Lung (tissue), 11 donors: ENCODE measurements at regions not wholly inside any gene's neighbourhood (a gene's known extent, or its start where the extent isn't known, plus 50 kb on each side); places are given as distances from the start of the nearest gene placed in this dataset.

Experiments used
- ATAC-seq: fragments of 200-7000 bp; cut with Tn5 transposase; one replicate; pipeline ENCODE4 v1.9.1; 2020; ENCODE audit warnings: moderate number of reproducible peaks; ENCODE audit not compliant: insufficient read depth, low FRiP score
- DNase-seq, 3 donors: peaks; one replicate each; pipeline ENCODE4 v3.0.0-alpha.2; 2013 to 2017
- H3K27ac ChIP-seq, 2 donors: one replicate each; pipeline ENCODE4 v1.5.1; 2013; ENCODE audit warnings: mild to moderate bottlenecking in 2 of 2, moderate library complexity in 2 of 2, control low read depth in 1 of 2, inconsistent platforms in 1 of 2, low read depth in 1 of 2, low read length in 1 of 2
- H3K27me3 ChIP-seq, 3 donors: one replicate each; pipeline ENCODE4 v1.5.1; 2013; ENCODE audit warnings: low read length in 2 of 3; ENCODE audit not compliant: control insufficient read depth in 3 of 3, insufficient read depth in 3 of 3
- H3K36me3 ChIP-seq, 4 donors: one replicate each; pipeline ENCODE4 v1.5.1; 2013; ENCODE audit warnings: low read length in 4 of 4, mild to moderate bottlenecking in 1 of 4, moderate library complexity in 1 of 4; ENCODE audit not compliant: control insufficient read depth in 4 of 4, insufficient read depth in 4 of 4
- H3K4me1 ChIP-seq, 5 donors: one replicate each; pipeline ENCODE4 v1.5.1; 2013; ENCODE audit warnings: low read length in 5 of 5, mild to moderate bottlenecking in 2 of 5, moderate library complexity in 1 of 5; ENCODE audit not compliant: control insufficient read depth in 5 of 5, insufficient read depth in 5 of 5
- H3K4me3 ChIP-seq: one replicate; pipeline ENCODE4 v1.5.1; 2013; ENCODE audit warnings: mild to moderate bottlenecking, control low read depth, moderate library complexity
- H3K9ac ChIP-seq, 2 donors: one replicate each; pipeline ENCODE4 v1.5.1; 2013; ENCODE audit warnings: low read length in 2 of 2, control low read depth in 1 of 2; ENCODE audit not compliant: insufficient read depth in 1 of 2
- H3K9me3 ChIP-seq, 4 donors: one replicate each; pipeline ENCODE4 v1.5.1; 2013; ENCODE audit warnings: low read length in 3 of 4, mild to moderate bottlenecking in 1 of 4, moderate library complexity in 1 of 4; ENCODE audit not compliant: control insufficient read depth in 4 of 4, insufficient read depth in 3 of 4
- WGBS, 2 donors: extraction: QIAGEN DNeasy Blood & Tissue Kit; methylation state at CpG; one replicate each; pipeline ENCODE4 v1.1.7; 2013; 5-methylcytosine and 5-hydroxymethylcytosine counted together
- TF ChIP-seq, protein P1 (sequence below): IDR thresholded peaks from 2 replicates; pipeline ENCODE4 v1.5.1; 2012; ENCODE audit warnings: mild to moderate bottlenecking; ENCODE audit errors: control extremely low read depth, extremely low read depth
- donor health status: control.
- donor health status: control.
- donor health status: Bipolar disorder and iron deficiency.
- donor health status: healthy.
- donor health status: DM: yes; HTN: yes; CAD: no.

DNA sequence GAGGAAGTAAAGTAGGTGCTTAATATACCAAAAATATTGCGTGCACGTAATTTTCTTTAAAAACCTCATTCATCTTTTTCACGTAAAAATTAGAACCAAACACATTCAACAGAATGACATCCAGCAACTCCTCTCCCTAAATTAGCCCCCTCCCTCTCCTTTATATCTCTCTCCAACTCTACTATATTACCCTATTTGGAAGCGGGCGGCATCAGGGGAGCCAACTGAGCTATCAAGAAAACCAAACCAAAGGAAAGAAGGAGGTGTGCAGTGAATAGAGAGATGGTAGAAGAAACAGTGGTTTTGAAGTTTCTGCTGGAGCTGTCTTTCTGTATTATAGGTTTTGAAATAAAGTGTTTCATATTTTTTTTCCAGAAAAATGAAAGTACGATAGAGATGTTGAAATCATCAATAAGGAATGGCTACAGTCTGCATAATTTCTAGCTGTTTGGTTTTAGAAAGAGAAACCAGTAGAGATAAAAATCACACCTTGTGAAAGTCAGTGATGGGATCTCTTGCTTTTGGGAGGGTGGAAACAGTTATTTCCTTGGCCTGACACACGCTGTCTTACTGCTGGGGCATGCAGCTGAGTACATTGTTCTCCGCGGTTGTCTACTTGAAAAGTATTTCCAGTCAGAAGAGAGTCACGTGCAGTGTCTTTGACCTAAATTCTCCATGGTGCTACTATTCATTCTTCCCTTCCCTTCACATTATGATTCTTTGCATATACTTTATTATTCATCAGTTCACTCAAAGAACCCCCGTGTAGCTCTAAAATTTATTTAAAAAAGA is 94.1 kb upstream of the WDR17 start:
- Histone ChIP-seq H3K27ac (no peak overlapping the region), H3K4me1 (no peaks in the 10 kb centered on the region), H3K27me3 (no peaks in the 10 kb centered on the region), H3K9ac (no peak overlapping the region), H3K36me3 (no peaks in the 10 kb centered on the region), H3K9me3 (no peaks in the 10 kb centered on the region), H3K4me3 (no peak overlapping the region)
- TF ChIP-seq, protein P1, sequence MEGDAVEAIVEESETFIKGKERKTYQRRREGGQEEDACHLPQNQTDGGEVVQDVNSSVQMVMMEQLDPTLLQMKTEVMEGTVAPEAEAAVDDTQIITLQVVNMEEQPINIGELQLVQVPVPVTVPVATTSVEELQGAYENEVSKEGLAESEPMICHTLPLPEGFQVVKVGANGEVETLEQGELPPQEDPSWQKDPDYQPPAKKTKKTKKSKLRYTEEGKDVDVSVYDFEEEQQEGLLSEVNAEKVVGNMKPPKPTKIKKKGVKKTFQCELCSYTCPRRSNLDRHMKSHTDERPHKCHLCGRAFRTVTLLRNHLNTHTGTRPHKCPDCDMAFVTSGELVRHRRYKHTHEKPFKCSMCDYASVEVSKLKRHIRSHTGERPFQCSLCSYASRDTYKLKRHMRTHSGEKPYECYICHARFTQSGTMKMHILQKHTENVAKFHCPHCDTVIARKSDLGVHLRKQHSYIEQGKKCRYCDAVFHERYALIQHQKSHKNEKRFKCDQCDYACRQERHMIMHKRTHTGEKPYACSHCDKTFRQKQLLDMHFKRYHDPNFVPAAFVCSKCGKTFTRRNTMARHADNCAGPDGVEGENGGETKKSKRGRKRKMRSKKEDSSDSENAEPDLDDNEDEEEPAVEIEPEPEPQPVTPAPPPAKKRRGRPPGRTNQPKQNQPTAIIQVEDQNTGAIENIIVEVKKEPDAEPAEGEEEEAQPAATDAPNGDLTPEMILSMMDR, result no peak
- ATAC-seq (no peak), DNase-seq (no peak)
- 66 to 67% methylated on average over 11 of the region's 11 CpGs for WGBS, 2 donors

DNA sequence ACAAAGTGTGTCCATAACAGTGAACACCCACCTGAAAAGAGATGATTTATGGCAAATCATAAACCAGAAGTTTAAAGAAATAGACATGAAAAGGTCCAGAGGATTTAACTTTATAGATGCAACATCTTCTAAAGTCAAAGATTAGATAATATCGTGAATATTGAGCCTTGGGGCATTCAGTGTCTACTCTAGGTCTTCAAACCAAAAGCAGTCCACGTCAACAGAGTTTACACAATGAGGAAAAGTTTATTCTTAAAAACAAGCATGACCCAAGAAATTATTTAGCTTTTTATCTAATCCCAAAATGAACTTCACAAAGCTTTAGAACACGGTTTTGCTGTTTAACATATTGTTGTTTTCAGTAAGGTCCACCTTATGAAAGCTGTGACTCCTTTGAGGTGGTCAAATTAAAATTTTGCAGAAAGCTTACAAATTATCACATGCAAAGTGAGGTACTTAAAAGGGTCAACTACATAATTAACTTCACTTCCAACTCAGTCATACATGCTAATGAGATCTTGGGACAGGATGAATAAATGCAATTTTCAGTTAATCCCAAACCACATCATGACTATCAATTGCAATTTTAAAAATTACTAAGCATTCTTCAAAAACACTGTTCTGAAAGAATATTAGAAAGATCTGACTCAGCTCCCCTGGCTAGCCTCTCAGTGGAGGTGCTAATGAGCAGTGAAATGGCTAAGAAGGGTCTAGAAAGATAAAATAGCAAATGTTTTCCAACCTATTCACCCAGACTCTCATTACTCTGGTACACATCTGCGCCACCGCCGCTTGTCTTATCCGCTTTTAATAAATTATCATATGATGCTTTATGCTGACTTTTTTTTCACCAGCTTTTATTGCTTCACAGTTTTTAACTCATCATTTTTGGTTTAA is 92.4 kb upstream of the WDR17 start:
- H3K27me3 ChIP-seq, result no peaks in the 10 kb centered on the region
- TF ChIP-seq, protein P1, result no peak
- 86 to 89% methylated on average over 7 of the region's 7 CpGs for WGBS, 2 donors
- no peaks in the 10 kb centered on the region for H3K9me3 ChIP-seq
- H3K9ac ChIP-seq, result no peak overlapping the region
- ATAC-seq (no peak), DNase-seq (peak in 2 of 3 donors; percentile 10 to 11)
- H3K4me1 ChIP-seq, result no peaks in the 10 kb centered on the region
- no peak overlapping the region for H3K27ac ChIP-seq
- no peak overlapping the region for H3K4me3 ChIP-seq
- H3K36me3 ChIP-seq, result no peaks in the 10 kb centered on the region

DNA sequence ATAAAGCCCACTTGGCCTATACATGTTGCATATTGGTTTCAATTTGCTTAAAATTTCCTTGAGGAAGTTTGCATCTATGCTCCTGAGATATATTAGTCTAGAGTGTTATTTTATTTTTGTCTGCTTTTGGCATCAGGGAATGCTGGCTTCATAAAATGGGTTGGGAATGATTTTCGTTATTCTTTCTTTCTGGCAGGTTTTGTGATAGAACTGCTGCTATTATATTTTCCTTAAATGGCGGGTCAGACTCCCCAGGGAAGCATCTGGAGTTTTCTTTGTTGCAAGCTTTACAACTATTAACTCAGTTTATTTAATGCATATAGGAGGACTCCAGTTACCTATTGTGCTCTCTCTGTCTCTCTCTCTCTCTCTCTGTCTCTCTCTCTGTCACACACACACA is 82.0 kb upstream of the WDR17 start:
- H3K27ac ChIP-seq, result no peak overlapping the region
- DNase-seq (no peak), ATAC-seq (no peak)
- TF ChIP-seq, protein P1, result no peak
- no peaks in the 10 kb centered on the region for H3K4me1 ChIP-seq
- H3K4me3 ChIP-seq, result no peak overlapping the region
- no peak overlapping the region for H3K9ac ChIP-seq
- no peaks in the 10 kb centered on the region for H3K9me3 ChIP-seq
- no peaks in the 10 kb centered on the region for H3K27me3 ChIP-seq
- no peaks in the 10 kb centered on the region for H3K36me3 ChIP-seq
- WGBS, 2 donors, result 83 to 88% methylated on average over 2 of the region's 2 CpGs
